Karpas-422 (cell line): ENCODE measurements at regions not wholly inside any gene's neighbourhood (a gene's known extent, or its start where the extent isn't known, plus 50 kb on each side); places are given as distances from the start of the nearest gene placed in this dataset.

Experiments
- DNase-seq: peaks from one replicate; pipeline ENCODE4 v3.0.0-alpha.2; 2015
- H2AFZ ChIP-seq: fragments of 200-600 bp; sonication (generic); 2 replicates; pipeline ENCODE4 v1.6.1; 2014; ENCODE audit warnings: antibody characterized with exemption, low read length, mixed read lengths
- H3K27ac ChIP-seq: fragments of 200-600 bp; sonication (generic); 2 replicates; pipeline ENCODE4 v1.5.1; 2014; ENCODE audit warnings: mild to moderate bottlenecking, low read length, moderate library complexity
- H3K27me3 ChIP-seq: fragments of 200-600 bp; sonication (generic); 2 replicates; pipeline ENCODE4 v1.6.1; 2014; ENCODE audit warnings: low read length, mixed read lengths
- H3K36me3 ChIP-seq: fragments of 200-600 bp; sonication (generic); 2 replicates; pipeline ENCODE4 v1.6.1; 2014; ENCODE audit warnings: low read length, mixed read lengths; ENCODE audit not compliant: insufficient read depth
- H3K4me1 ChIP-seq: fragments of 200-600 bp; sonication (generic); 2 replicates; pipeline ENCODE4 v1.6.1; 2014; ENCODE audit warnings: mild to moderate bottlenecking, low read length, mixed read lengths
- H3K4me2 ChIP-seq: fragments of 200-600 bp; sonication (generic); 2 replicates; pipeline ENCODE4 v1.6.1; 2014; ENCODE audit warnings: low read length, low read depth, mild to moderate bottlenecking; ENCODE audit not compliant: poor library complexity, severe bottlenecking
- H3K4me3 ChIP-seq: fragments of 200-600 bp; sonication (generic); 2 replicates; pipeline ENCODE4 v1.5.1; 2014; ENCODE audit warnings: mild to moderate bottlenecking, antibody characterized with exemption, low read length, mixed read lengths
- H3K79me2 ChIP-seq: fragments of 200-600 bp; sonication (generic); 2 replicates; pipeline ENCODE4 v1.6.1; 2014; ENCODE audit warnings: mild to moderate bottlenecking, low read length, mixed read lengths
- H3K9ac ChIP-seq: fragments of 200-600 bp; sonication (generic); 2 replicates; pipeline ENCODE4 v1.6.0; 2014; ENCODE audit warnings: low read length
- H3K9me2 ChIP-seq: fragments of 200-600 bp; sonication (generic), shearing (Covaris generic); replicated peaks from 2 replicates; pipeline ENCODE4 v1.6.0; 2014; ENCODE audit warnings: mild to moderate bottlenecking, low read length, moderate library complexity; ENCODE audit not compliant: insufficient read depth
- H3K9me3 ChIP-seq: fragments of 300-700, 200-600 bp; sonication (generic); 2 replicates; pipeline ENCODE4 v1.6.1; 2014; ENCODE audit warnings: low read length, mixed read lengths
- H4K20me1 ChIP-seq: fragments of 200-600 bp; sonication (generic); 2 replicates; pipeline ENCODE4 v1.6.1; 2014; ENCODE audit warnings: mild to moderate bottlenecking, antibody characterized with exemption, low read length, low read depth; ENCODE audit not compliant: insufficient read depth

GRCh38 chr14:101147848-101148247, 244.3 kb upstream of the RTL1 start:
- Histone ChIP-seq H3K79me2 (no peaks in the 10 kb centered on the region), H3K9me3 (peaks cover 15% of the 10 kb centered on the region), H3K27me3 (peaks cover 3% of the 10 kb centered on the region; the same call in 1 of the 2 replicates), H3K36me3 (no peaks in the 10 kb centered on the region), H3K27ac (no peak overlapping the region), H3K9ac (no peak overlapping the region), H3K4me1 (no peaks in the 10 kb centered on the region), H4K20me1 (no peaks in the 10 kb centered on the region), H3K4me2 (no peak overlapping the region), H2AFZ (no peak overlapping the region), H3K4me3 (no peak overlapping the region), H3K9me2 (no peaks in the 10 kb centered on the region)
- DNase-seq: no peak

GRCh38 chr14:101150039-101150610, 246.6 kb upstream of the RTL1 start:
- DNase-seq: no peak
- Histone ChIP-seq H3K27ac (no peak overlapping the region), H3K27me3 (peaks cover 3% of the 10 kb centered on the region; the same call in 1 of the 2 replicates), H3K9ac (no peak overlapping the region), H3K9me2 (no peaks in the 10 kb centered on the region), H3K9me3 (peaks cover 15% of the 10 kb centered on the region; the same call in 1 of the 2 replicates), H3K4me2 (no peak overlapping the region), H3K4me1 (no peaks in the 10 kb centered on the region), H3K4me3 (no peak overlapping the region), H2AFZ (no peak overlapping the region), H4K20me1 (no peaks in the 10 kb centered on the region), H3K79me2 (no peaks in the 10 kb centered on the region), H3K36me3 (no peaks in the 10 kb centered on the region)

DNA sequence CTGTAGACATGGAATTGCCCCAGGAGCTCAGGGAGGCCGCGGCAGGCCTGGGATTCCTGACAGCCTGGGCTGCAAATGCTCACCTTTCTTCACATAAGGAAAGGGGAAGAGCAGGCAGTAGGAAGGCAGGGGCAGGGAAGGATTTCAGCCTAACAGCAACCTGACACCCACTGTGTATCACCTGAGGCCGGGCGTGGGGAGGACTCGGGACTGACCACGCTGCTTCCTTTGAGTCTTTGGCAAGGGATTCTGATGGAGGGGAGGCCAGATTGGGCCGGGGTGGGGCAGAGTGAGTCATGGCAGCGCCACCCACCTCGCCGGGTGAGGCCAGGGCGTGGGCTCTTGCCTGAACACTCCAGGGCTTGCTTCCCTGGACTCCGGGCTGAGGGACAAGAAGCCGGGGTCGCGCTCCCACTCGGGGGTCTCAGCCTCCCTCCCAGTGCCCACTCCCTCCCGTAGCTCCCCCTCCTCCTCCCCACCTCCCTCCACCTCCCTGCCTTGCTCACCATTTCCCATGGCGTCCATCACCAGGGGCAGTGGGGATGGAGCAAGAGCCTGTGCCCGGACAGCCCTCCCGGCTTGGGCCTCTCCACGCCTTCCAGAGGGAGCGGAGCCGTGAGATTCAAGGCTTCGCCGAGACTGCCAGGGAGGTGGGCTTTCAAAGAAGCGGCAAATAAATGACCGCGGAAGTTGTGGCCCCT, 247.9 kb upstream of the RTL1 start:
- Histone ChIP-seq H3K27ac (no peak overlapping the region), H3K4me3 (no peak overlapping the region), H3K9me2 (no peaks in the 10 kb centered on the region), H3K36me3 (no peaks in the 10 kb centered on the region), H3K79me2 (no peaks in the 10 kb centered on the region), H3K9ac (no peak overlapping the region), H2AFZ (no peak overlapping the region), H3K27me3 (peaks cover under 1% of the 10 kb centered on the region; the same call in 1 of the 2 replicates), H4K20me1 (no peaks in the 10 kb centered on the region), H3K4me1 (no peaks in the 10 kb centered on the region), H3K9me3 (peaks cover 8% of the 10 kb centered on the region; the same call in 1 of the 2 replicates), H3K4me2 (no peak overlapping the region)
- no peak for DNase-seq

GRCh38 chr14:101151927-101152305, 248.4 kb upstream of the RTL1 start:
- H3K4me1 ChIP-seq: no peaks in the 10 kb centered on the region
- H3K4me3 ChIP-seq: no peak overlapping the region
- no peak overlapping the region for H3K9ac ChIP-seq
- no peak overlapping the region for H2AFZ ChIP-seq
- H3K36me3 ChIP-seq: no peaks in the 10 kb centered on the region
- no peak overlapping the region for H3K27ac ChIP-seq
- H3K4me2 ChIP-seq: no peak overlapping the region
- no peaks in the 10 kb centered on the region for H4K20me1 ChIP-seq
- no peaks in the 10 kb centered on the region for H3K79me2 ChIP-seq
- no peak for DNase-seq
- 0 out of 2 replicates have a peak, but pooled peaks cover 4% of the 10 kb centered on the region for H3K9me3 ChIP-seq
- no peaks in the 10 kb centered on the region for H3K9me2 ChIP-seq
- no peaks in the 10 kb centered on the region for H3K27me3 ChIP-seq

- 0 out of 2 replicates have a peak, but pooled peaks cover 2% of the 10 kb centered on the region for H3K9me3 ChIP-seq
- no peaks in the 10 kb centered on the region for H3K79me2 ChIP-seq
- H3K27ac ChIP-seq: no peak overlapping the region
- DNase-seq: no peak
- H3K4me1 ChIP-seq: no peaks in the 10 kb centered on the region
- H3K9ac ChIP-seq: no peak overlapping the region
- no peak overlapping the region for H3K4me3 ChIP-seq
- no peaks in the 10 kb centered on the region for H3K9me2 ChIP-seq
- no peaks in the 10 kb centered on the region for H3K27me3 ChIP-seq
- no peaks in the 10 kb centered on the region for H3K36me3 ChIP-seq
- no peak overlapping the region for H2AFZ ChIP-seq
- no peak overlapping the region for H3K4me2 ChIP-seq
- H4K20me1 ChIP-seq: no peaks in the 10 kb centered on the region
Measured at GRCh38 chr14:101152855-101153254, 249.3 kb upstream of the RTL1 start.

DNA sequence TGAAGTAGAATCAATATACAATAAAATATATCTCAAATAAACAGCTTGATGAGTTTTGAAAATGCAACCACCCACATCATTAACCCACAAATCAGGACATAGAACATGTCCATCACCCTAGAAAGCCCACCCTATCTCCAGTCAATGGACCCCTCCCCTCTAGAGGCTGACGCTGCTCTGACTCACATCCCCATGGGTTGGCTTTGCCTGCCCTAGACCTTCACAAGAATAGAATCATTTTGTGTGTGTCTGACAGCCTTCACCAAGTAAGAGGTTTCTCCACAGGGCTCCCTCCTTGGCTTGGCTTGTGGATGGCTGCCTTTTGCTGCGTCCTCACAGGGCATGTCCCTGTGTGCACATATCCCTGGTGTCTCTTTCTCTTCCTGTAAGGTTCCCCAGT, 250.2 kb upstream of the RTL1 start:
- H2AFZ ChIP-seq: no peak overlapping the region
- H3K27ac ChIP-seq: no peak overlapping the region
- no peaks in the 10 kb centered on the region for H4K20me1 ChIP-seq
- no peak overlapping the region for H3K4me3 ChIP-seq
- H3K9ac ChIP-seq: no peak overlapping the region
- no peaks in the 10 kb centered on the region for H3K9me3 ChIP-seq
- no peak for DNase-seq
- no peaks in the 10 kb centered on the region for H3K36me3 ChIP-seq
- H3K79me2 ChIP-seq: no peaks in the 10 kb centered on the region
- no peaks in the 10 kb centered on the region for H3K4me1 ChIP-seq
- H3K4me2 ChIP-seq: no peak overlapping the region
- H3K27me3 ChIP-seq: no peaks in the 10 kb centered on the region
- no peaks in the 10 kb centered on the region for H3K9me2 ChIP-seq

DNA sequence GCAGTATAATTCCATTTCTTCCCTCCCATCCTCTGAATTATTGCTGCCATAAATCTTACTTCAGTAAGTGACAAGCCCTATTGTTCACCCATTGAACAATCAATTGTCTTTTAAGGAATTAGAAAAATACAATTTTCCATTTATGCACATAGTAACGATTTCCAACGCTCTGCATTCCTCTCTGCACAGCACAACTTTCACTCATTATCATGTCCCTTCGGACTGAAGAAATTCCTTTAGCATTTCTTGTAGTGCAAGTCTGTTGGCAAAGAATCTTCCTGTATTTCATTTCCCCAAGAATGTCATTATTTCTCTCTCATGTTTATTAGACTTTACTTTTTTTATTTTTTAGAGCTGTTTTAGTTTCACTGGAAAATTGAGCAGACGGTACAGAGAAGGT, 252.1 kb upstream of the RTL1 start:
- no peak for DNase-seq
- no peaks in the 10 kb centered on the region for H3K27me3 ChIP-seq

DNA sequence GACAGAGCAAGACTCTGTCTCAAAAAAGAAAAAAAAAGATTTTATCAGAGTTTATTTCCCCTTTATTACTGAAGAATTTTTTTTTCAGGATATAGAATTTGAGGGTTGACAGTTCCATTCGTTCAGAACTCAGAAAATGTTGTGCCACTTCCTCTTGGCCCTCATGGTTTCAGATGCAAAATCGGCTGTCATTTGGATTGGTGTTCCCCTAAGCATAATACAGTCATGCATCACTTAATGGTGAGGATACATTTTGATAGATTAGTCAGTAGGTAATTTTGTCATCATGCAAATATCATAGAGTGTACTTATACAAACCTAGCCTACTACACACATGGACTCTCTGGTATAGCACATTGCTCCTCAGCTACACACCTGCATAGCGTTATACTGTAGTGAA, 263.9 kb upstream of the RTL1 start:
- H3K4me3 ChIP-seq: no peak overlapping the region

More for the DNA sequence above, 252.1 kb upstream of the RTL1 start:
- Histone ChIP-seq H3K27ac (no peak overlapping the region), H4K20me1 (no peaks in the 10 kb centered on the region), H3K4me1 (no peaks in the 10 kb centered on the region), H3K4me3 (no peak overlapping the region), H2AFZ (no peak overlapping the region), H3K4me2 (no peak overlapping the region), H3K9me2 (no peaks in the 10 kb centered on the region), H3K79me2 (no peaks in the 10 kb centered on the region), H3K9me3 (no peaks in the 10 kb centered on the region), H3K36me3 (no peaks in the 10 kb centered on the region), H3K9ac (no peak overlapping the region)

More for the DNA sequence above, 263.9 kb upstream of the RTL1 start:
- no peak overlapping the region for H3K4me2 ChIP-seq
- no peak for DNase-seq
- H3K27ac ChIP-seq: no peak overlapping the region
- 0 out of 2 replicates have a peak, but pooled peaks cover 5% of the 10 kb centered on the region for H3K27me3 ChIP-seq
- no peaks in the 10 kb centered on the region for H4K20me1 ChIP-seq
- H3K9me2 ChIP-seq: no peaks in the 10 kb centered on the region
- no peak overlapping the region for H2AFZ ChIP-seq
- no peaks in the 10 kb centered on the region for H3K79me2 ChIP-seq
- H3K4me1 ChIP-seq: no peaks in the 10 kb centered on the region
- peaks cover 11% of the 10 kb centered on the region for H3K9me3 ChIP-seq
- no peaks in the 10 kb centered on the region for H3K36me3 ChIP-seq
- H3K9ac ChIP-seq: no peak overlapping the region
